Inflammatory macrophage treated with lipopolysaccharide for 1 hour (primary cell): ENCODE measurements at regions not wholly inside any gene's neighbourhood (a gene's known extent, or its start where the extent isn't known, plus 50 kb on each side); places are given as distances from the start of the nearest gene placed in this dataset.
"Not testable (repeated sequence)": the region's sequence is repeated elsewhere in the genome, so short reads cannot be mapped to it uniquely, and the experiment has no call there.

Source experiments
- DNase-seq, 2 donors: peaks; one replicate each; pipeline ENCODE4 v3.0.0-alpha.2; 2020 to 2022

DNA sequence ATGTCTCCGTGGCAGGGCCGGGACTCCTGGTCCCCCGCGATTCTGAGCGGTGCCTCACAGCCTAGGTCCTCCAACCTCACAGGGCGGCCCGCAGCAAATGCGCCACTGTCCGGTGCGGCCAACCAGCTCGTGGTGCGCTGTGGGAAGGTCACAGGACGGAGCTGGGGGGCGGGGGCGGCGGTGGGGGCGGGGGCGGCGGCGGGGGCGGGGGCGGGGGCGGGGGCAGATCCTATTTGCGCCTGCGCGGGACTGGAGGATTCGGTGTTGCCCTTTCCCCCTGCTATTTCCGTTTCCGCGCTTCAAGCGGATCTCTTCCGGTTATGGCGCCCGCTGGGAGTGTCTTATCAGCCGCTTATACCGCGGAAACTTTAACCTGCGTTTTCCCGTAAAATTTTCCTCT lies 106.7 kb upstream of the SNRPN start:
- no peak for DNase-seq

DNA sequence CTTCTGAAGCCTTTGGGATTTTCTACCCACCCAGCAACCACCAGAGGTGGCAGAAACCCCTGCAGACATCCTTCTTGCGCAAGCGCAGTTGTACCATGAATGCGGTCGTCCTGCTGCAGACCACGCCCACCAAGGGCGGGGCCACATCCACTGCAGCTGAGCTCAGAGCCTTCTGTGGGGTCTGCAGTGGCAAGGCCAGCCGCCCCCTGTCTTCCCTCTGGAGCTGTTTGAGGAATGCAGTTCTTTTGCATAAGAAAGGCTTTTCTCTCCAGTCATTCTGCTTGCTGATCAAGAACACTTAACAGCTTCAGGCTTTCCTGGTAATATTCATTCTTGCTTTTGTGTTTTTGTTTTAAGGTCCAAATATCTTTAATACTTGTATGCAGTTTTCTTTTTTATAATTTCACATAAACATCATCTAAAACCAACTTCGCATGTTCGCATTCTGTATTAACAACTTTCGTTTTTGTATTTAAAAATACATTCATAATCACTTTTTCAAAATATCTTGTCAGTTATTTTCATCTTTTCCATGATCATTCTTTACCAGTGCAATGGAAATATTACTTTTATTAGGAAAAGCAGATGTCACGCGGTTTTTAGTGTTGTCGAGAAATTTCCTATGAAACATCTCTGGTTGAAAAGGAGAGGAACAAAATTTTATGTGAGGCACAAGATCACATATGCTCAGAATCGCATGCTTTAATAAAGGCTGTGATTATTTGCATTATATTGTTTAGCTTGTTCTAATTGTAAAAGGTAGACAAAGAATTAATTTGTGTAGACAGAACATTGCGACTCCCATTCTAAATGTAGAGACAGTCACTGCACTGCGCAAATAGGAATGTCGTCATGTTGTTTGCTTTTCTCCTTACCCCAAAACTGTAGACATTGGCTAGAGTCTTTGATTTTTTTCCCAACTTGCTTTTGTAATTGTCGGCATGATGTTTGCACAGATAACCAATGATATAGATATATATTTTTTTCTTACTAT lies 98.1 kb upstream of the SNRPN start:
- no peak for DNase-seq

DNA sequence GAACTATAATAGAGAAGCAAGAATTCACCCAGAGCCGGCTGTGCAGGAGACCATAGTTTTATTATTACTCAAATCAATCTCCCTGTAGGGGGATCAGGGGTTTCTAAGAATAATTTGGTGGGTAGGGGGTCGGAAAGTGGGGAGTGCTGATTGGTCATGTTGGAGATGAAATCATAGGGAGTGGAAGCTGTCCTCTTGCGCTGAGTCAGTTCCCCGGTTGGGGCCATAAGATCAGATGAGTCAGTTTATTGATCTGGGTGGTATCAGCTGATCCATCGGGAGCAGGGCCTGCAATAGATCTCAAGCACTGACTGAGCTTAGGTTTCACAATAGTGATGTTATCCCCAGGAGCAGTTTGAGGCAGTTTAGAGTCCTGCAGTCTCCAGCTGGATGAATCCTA lies 97.0 kb upstream of the SNRPN start:
- no peak for DNase-seq

DNA sequence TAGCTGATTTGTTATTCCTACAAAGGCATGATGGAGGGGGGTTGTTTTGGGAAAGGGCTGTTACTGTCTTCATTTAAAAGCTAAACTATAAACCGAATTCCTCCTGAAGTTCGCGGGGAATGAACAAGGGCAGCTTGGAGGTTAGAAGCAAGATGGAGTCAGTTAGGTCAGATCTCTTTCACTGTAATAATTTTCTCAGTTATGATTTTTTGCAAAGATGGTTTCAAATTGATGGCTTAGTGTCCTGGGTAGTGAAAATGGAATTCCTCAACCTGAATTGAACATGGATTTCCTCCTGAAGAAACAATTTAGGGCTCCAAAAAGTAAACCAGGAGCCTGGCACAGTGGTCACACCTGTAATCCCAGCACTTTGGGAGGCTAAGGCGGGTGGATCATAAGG lies 96.6 kb upstream of the SNRPN start:
- not testable (repeated sequence) for DNase-seq

DNA sequence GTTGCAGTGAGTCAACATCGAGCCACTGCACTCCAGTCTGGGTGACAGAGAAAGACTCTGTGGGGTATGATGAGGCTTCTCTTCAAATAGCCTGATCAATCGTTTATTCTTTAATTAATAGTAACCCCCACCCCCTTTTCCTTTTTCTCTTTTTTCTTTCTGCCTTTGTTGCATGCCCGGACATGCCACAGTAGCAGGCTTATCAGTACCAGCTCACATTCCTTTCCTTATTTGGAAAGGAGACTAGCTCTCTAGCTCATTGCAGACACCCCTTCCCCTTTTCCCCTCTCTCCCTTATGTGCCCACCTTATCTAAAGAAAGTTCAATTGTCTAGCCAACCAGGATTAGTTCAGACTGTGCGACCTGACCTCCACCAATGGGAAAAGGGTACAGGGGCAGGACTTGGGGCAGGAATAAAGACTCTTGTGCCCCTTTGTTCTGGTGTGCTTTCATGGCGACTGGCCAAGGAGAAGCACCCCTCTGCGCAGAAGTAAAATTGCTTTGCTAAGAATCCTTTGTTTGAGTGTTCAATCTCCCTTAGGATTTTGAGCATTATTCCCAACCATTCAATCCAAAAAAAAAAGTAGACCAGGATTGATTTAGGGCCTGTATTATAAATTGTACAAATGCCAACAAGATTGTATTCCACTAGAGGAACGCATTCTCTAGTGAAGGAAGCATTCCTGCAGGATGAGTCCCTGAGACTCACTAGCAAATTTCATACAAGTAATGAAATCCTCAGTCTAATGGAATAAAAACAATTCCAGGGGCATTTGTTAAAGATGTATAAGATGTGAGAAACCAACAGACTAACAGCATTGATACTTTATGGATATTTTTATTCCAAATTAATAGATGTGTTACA lies 95.8 kb upstream of the SNRPN start:
- DNase-seq: no peak

DNA sequence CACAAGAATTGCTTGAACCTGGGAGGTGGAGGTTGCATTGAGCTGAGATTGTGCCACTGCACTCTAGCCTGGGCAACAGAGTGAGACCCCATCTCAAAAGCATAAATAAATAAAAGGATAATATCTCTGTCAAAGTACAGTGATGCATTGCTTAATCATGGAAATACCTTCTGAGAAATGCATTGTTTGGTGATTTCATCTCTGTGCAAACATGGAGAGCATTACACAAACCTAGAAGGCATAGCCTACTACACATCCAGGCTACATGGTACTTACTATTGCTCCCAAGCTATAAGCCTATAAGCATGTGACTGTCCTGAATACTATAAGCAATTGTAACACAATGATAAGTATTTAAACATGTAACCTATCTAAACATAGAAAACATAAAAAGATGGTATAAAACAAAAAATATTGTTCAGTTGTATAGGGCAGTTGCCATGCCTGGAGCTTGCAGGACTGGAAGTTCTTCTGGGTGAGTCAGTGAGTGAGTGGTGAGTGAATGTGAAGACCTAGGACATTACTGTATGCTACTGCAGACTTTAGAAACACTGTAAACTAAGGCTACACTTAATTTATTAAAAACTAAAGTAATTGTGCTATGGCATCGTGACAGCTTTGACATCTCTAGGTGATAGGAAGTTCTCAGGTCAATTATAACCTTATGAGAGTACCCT lies 93.6 kb upstream of the SNRPN start:
- DNase-seq: no peak

DNA sequence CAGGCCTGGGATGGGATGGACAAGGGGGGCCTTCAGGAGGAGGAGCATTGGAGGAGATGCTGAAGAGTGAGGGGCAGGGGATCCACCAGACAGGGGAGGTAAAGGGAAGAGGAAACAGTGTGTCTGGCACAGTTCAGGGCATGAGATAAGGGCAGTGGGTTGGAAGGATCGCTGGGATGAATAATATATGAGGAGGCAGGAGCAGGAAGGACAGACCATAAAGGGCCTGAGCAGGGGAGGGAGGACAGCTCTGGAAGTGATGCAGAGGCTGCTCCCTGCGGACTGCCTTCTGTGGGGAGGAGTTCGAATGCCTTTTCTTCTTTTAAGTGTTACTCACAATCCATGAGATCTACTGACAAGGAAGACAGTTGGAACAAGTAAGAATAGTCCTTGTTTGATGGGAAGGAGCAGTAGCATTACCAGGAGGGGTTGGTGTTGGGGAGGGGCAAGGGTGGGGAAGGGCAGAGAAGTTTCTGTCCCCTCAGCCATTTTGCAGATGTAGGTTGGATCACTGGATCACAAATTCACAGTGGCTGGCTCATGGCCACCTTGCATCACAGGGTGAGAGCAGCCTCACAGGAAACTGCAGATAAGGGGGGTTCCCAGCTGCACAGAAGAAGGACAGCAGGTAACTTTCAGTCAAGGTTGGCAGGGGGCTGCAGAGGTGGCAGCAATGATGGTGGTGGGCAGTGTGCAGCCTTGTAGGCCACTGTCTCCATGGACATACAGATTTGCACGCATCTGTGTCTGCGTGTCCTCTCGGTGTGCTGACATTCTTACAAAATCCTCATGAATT lies 91.9 kb upstream of the SNRPN start:
- no peak for DNase-seq

DNA sequence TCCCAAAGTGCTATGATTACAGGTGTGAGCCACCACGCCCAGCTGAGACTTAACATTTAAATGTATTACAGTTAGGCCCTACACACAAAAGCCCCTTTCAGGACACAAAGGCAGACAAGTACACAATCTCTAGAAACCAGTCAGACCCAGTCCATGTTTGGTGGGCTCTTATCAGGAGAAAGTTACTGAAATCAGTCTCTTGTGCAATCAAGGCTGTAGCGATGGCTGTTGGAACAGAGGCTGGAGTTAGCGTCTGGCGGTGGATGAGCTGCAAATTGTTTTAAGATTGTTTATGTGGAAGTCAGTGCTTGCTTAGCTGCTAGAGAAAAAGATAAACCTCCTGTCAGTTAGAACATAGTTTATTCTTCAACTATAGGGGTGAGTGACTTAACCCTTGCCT lies 89.5 kb upstream of the SNRPN start:
- DNase-seq: no peak

DNA sequence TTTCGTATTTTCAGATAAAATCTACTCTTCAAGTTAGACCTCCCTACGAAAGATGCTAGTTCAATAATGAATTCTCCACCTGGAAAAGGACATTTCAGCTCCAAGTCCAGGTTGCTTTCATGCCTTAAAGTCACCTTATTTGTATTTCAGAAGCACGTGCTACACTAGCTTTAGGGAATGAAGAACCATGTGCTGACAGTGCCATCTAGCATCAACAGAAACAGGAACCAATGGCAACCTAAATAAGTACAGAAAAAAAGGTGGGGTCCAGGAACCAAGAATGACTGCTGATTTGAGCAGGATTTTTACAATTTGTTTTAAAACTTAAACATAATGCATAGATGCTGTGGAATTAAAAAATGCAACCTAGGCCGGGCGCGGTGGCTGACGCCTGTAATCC lies 77.6 kb upstream of the SNRPN start:
- no peak for DNase-seq

DNA sequence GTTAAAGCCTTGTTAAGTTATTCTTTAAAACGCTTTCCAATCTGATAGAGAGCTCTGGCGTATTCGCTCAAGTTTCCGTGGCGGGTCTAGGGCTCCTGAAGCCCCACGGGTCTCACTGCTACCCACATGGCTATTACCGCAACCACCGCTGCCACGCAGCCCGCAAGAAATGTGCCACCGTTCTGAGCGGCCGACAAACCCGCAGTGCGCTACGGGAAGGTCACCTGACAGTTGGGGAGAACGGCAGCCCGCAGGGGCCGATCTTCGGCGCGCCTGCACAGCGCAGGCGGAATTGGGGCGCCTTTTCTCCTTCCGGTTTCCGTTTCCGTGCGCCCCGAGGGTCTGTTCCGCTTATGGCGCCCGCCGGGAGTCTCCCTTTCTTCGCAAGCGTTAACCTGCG lies 76.6 kb upstream of the SNRPN start:
- no peak for DNase-seq

DNA sequence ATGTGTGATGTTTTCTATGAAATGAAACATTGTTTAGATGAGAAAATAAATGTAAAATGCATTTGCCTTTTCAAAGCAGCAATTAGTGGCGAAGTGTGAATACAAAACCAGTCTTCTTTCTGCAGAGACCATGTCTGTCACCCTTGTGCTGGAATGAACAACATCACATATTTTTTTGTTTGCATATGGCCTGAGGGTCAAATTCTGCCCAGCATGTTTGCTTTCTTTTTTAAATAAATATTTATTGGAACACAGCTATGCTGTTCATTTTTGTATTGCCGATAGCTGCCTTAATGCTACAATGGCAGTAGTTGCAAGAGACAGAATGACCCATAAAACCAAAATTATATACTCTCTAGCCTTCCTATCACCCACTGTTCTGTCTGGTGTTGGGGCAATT lies 75.3 kb upstream of the SNRPN start:
- DNase-seq: no peak

DNA sequence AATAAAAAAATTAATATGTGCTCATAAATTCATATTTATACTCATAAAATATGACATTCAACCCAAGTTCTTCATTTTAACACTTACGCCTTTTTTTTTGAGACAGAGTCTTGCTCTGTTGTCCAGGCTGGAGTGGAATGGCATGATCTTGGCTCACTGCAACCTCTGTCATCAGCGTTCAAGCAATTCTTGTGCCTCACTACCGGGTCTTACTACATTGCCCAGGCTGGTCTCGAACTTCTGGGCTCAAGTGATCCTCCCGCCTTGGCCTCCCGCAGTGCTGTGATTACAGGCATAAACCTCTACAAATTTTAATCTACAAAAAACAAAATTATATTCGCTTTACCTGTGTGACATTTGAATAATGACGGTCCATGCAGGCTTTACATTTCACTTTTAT lies 74.1 kb upstream of the SNRPN start:
- DNase-seq: no peak

DNA sequence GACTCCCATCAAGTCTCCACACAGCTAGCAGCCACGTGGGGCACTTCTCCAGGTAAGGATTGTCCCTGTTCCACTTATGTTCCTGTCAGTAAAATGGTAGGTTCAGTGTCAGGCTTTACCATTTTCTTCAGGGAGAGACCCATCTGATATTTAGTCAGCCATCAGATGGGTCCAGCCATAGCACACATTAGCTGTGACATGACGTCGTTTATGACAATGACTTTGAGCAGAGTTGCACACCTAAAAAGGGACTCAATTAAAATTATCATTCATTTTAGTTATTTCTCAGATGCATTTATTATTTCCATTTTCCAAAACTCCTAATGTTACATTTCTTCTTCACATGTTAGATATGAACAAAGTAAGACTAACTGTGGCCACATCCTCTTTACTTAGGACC lies 68.2 kb upstream of the SNRPN start:
- no peak for DNase-seq

DNA sequence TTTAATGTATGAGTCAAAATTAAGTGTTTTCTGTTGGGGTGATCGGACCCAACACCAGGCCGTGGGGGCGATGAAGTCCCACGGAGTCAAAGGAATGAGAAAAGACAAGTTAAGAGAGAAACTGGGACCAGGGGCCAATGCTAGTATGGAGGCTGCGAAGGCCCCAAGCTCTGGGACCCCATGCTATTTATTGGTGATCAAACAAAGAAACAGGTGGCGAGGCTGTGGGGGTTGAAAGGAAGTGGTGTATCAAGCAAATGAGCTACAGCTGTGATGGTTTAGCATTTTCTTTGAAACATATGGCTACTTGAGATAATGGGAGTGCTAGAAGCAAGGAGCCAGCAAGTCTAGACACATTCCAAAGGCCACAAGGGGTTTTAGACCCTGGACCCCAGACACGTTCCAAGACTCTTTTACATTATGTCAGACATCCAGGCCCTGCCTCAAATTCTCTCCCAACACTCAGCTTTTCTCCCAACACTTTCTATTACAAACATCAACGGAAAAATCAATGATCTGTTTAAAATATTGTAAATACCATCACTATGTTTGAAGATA lies 56.0 kb upstream of the SNRPN start:
- DNase-seq: no peak

DNA sequence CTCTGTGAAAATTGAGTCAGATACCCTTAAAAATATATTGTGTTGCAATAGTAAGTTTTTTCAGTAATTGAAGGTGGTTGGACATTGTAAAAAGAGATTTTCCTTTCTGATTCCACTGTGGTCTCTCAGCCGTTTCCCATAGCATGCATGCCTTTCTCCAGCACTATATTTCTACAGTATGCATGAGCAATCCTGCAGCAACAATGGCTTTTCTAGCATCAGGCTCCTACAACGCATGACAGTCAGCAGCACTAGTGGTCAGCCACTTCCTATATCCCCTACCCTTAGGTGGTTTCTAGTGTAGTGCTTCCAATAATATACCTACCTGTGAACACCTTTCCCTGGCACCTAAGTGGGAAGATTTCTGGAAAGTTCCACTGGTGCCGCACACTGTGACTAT lies 55.4 kb upstream of the SNRPN start:
- DNase-seq: no peak

DNA sequence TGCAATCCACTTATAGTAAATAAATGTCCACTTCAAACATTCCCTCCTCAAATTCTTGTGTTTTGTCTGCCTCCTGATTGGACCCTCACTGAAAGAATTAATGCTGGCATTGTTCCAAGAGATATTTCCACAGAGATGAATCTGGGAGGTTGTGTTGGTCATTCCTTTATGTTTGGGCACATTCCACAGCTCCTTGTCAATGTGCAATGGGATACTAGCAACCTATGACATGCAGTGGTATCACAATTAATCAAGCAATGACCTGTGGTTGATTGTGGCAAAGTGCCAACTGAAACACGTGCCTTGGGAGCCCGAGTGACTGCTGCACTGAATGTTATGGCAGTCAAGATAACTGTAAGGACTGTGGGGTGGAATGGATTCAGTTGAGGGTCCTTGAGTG lies 55.0 kb upstream of the SNRPN start:
- DNase-seq: no peak

DNA sequence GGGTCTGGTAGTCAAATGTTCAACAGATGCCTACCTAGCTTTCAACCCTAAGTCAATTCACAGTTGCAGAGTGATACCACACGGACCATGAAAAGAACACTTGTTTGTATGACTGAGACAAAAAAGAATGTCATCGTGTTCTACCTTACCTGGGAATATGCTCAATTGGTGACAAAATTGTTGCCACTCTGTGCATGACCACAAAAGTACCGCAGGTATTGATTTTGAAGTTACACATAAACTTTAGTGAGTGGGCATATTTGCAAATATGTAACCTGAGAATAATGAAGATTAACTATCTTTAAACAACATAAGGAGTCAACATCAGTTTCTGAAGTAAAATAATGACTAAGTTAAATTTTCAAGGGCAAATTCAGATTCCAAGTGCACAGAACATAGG lies 53.4 kb upstream of the SNRPN start:
- DNase-seq: no peak
